ENCODE measurements at regions not wholly inside any gene's neighbourhood (a gene's known extent, or its start where the extent isn't known, plus 50 kb on each side); places are given as distances from the start of the nearest gene placed in this dataset.
"Not testable (repeated sequence)": the region's sequence is repeated elsewhere in the genome, so short reads cannot be mapped to it uniquely, and the experiment has no call there.

- H3K27ac ChIP-seq (ENCODE audit: low read length), result no peak overlapping the region
- H3K4me3 ChIP-seq (ENCODE audit: low read length), result no peak overlapping the region
- H3K9me3 ChIP-seq (ENCODE audit: insufficient read depth, low read depth, low read length), result no peaks in the 10 kb centered on the region
- H3K27me3 ChIP-seq (ENCODE audit: insufficient read depth, low read length), result no peaks in the 10 kb centered on the region
- H3K36me3 ChIP-seq (ENCODE audit: insufficient read depth, low read depth, low read length), result no peaks in the 10 kb centered on the region
- no peak overlapping the region for H3K9ac ChIP-seq (ENCODE audit: low read depth, low read length)
- no peaks in the 10 kb centered on the region for H3K4me1 ChIP-seq (ENCODE audit: insufficient read depth, low read length)
Observed at GRCh38 chr3:14057701-14058100, 67.0 kb downstream of the CHCHD4 start.

GRCh38 chr3:14047841-14048240 is 76.8 kb downstream of the CHCHD4 start:
- no peak overlapping the region for H3K9ac ChIP-seq (ENCODE audit: low read depth, low read length)
- H3K4me3 ChIP-seq (ENCODE audit: low read length), result no peak overlapping the region
- H3K36me3 ChIP-seq (ENCODE audit: insufficient read depth, low read depth, low read length), result no peaks in the 10 kb centered on the region
- H3K4me1 ChIP-seq (ENCODE audit: insufficient read depth, low read length), result no peaks in the 10 kb centered on the region
- no peaks in the 10 kb centered on the region for H3K9me3 ChIP-seq (ENCODE audit: insufficient read depth, low read depth, low read length)
- H3K27me3 ChIP-seq (ENCODE audit: insufficient read depth, low read length), result no peaks in the 10 kb centered on the region
- H3K27ac ChIP-seq (ENCODE audit: low read length), result no peak overlapping the region

- Histone ChIP-seq H3K9ac (ENCODE audit: low read depth, low read length) (no peak overlapping the region), H3K9me3 (ENCODE audit: insufficient read depth, low read depth, low read length) (no peaks in the 10 kb centered on the region), H3K27ac (ENCODE audit: low read length) (no peak overlapping the region), H3K4me3 (ENCODE audit: low read length) (no peak overlapping the region), H3K4me1 (ENCODE audit: insufficient read depth, low read length) (no peaks in the 10 kb centered on the region), H3K36me3 (ENCODE audit: insufficient read depth, low read depth, low read length) (no peaks in the 10 kb centered on the region), H3K27me3 (ENCODE audit: insufficient read depth, low read length) (no peaks in the 10 kb centered on the region)
Observed at GRCh38 chr3:14047027-14047426, 77.6 kb downstream of the CHCHD4 start.

GRCh38 chr3:14042680-14043079 is 82.0 kb downstream of the CHCHD4 start:
- no peak overlapping the region for H3K4me3 ChIP-seq (ENCODE audit: low read length)
- H3K4me1 ChIP-seq (ENCODE audit: insufficient read depth, low read length), result no peaks in the 10 kb centered on the region
- H3K27me3 ChIP-seq (ENCODE audit: insufficient read depth, low read length), result no peaks in the 10 kb centered on the region
- no peaks in the 10 kb centered on the region for H3K9me3 ChIP-seq (ENCODE audit: insufficient read depth, low read depth, low read length)
- H3K9ac ChIP-seq (ENCODE audit: low read depth, low read length), result no peak overlapping the region
- H3K36me3 ChIP-seq (ENCODE audit: insufficient read depth, low read depth, low read length), result no peaks in the 10 kb centered on the region
- no peak overlapping the region for H3K27ac ChIP-seq (ENCODE audit: low read length)

- H3K27ac ChIP-seq (ENCODE audit: low read length), result no peak overlapping the region
- no peaks in the 10 kb centered on the region for H3K4me1 ChIP-seq (ENCODE audit: insufficient read depth, low read length)
- peaks cover 8% of the 10 kb centered on the region for H3K9me3 ChIP-seq (ENCODE audit: insufficient read depth, low read depth, low read length)
- no peak overlapping the region for H3K9ac ChIP-seq (ENCODE audit: low read depth, low read length)
- H3K36me3 ChIP-seq (ENCODE audit: insufficient read depth, low read depth, low read length), result no peaks in the 10 kb centered on the region
- no peak overlapping the region for H3K4me3 ChIP-seq (ENCODE audit: low read length)
- H3K27me3 ChIP-seq (ENCODE audit: insufficient read depth, low read length), result no peaks in the 10 kb centered on the region
Observed at GRCh38 chr3:14039149-14039548, 85.5 kb downstream of the CHCHD4 start.

- no peaks in the 10 kb centered on the region for H3K27me3 ChIP-seq (ENCODE audit: insufficient read depth, low read length)
- no peaks in the 10 kb centered on the region for H3K4me1 ChIP-seq (ENCODE audit: insufficient read depth, low read length)
- H3K9me3 ChIP-seq (ENCODE audit: insufficient read depth, low read depth, low read length), result peaks cover 8% of the 10 kb centered on the region
- no peaks in the 10 kb centered on the region for H3K36me3 ChIP-seq (ENCODE audit: insufficient read depth, low read depth, low read length)
- H3K4me3 ChIP-seq (ENCODE audit: low read length), result no peak overlapping the region
- H3K9ac ChIP-seq (ENCODE audit: low read depth, low read length), result no peak overlapping the region
- H3K27ac ChIP-seq (ENCODE audit: low read length), result no peak overlapping the region
Observed at GRCh38 chr3:14037211-14037610, 87.5 kb downstream of the CHCHD4 start.

GRCh38 chr3:14033023-14033422 is 91.6 kb downstream of the CHCHD4 start:
- H3K36me3 ChIP-seq (ENCODE audit: insufficient read depth, low read depth, low read length), result no peaks in the 10 kb centered on the region
- no peak overlapping the region for H3K27ac ChIP-seq (ENCODE audit: low read length)
- H3K9me3 ChIP-seq (ENCODE audit: insufficient read depth, low read depth, low read length), result peaks cover 8% of the 10 kb centered on the region
- no peaks in the 10 kb centered on the region for H3K27me3 ChIP-seq (ENCODE audit: insufficient read depth, low read length)
- peaks cover 12% of the 10 kb centered on the region for H3K4me1 ChIP-seq (ENCODE audit: insufficient read depth, low read length)
- H3K9ac ChIP-seq (ENCODE audit: low read depth, low read length), result no peak overlapping the region
- H3K4me3 ChIP-seq (ENCODE audit: low read length), result no peak overlapping the region

- Histone ChIP-seq H3K4me1 (ENCODE audit: insufficient read depth, low read length) (peaks cover 12% of the 10 kb centered on the region), H3K36me3 (ENCODE audit: insufficient read depth, low read depth, low read length) (no peaks in the 10 kb centered on the region), H3K9ac (ENCODE audit: low read depth, low read length) (no peak overlapping the region), H3K4me3 (ENCODE audit: low read length) (no peak overlapping the region), H3K9me3 (ENCODE audit: insufficient read depth, low read depth, low read length) (peaks cover 17% of the 10 kb centered on the region), H3K27me3 (ENCODE audit: insufficient read depth, low read length) (no peaks in the 10 kb centered on the region), H3K27ac (ENCODE audit: low read length) (no peak overlapping the region)
Observed at GRCh38 chr3:14031271-14031670, 93.4 kb downstream of the CHCHD4 start.

- H3K9me3 ChIP-seq (ENCODE audit: insufficient read depth, low read depth, low read length), result peaks cover 33% of the 10 kb centered on the region
- H3K4me3 ChIP-seq (ENCODE audit: low read length); H3K36me3 ChIP-seq (ENCODE audit: insufficient read depth, low read depth, low read length); H3K9ac ChIP-seq (ENCODE audit: low read depth, low read length); H3K27ac ChIP-seq (ENCODE audit: low read length); H3K27me3 ChIP-seq (ENCODE audit: insufficient read depth, low read length): not testable (repeated sequence)
- peaks cover 12% of the 10 kb centered on the region for H3K4me1 ChIP-seq (ENCODE audit: insufficient read depth, low read length)
Observed at GRCh38 chr3:14029390-14029995, 95.2 kb downstream of the CHCHD4 start.

GRCh38 chr3:14028122-14028521 is 96.5 kb downstream of the CHCHD4 start:
- H3K36me3 ChIP-seq (ENCODE audit: insufficient read depth, low read depth, low read length); H3K27me3 ChIP-seq (ENCODE audit: insufficient read depth, low read length); H3K9ac ChIP-seq (ENCODE audit: low read depth, low read length); H3K27ac ChIP-seq (ENCODE audit: low read length); H3K4me3 ChIP-seq (ENCODE audit: low read length): not testable (repeated sequence)
- Histone ChIP-seq H3K9me3 (ENCODE audit: insufficient read depth, low read depth, low read length) (peaks cover 44% of the 10 kb centered on the region), H3K4me1 (ENCODE audit: insufficient read depth, low read length) (peaks cover 12% of the 10 kb centered on the region)

GRCh38 chr3:14019459-14019858 is 105.2 kb downstream of the CHCHD4 start:
- H3K27me3 ChIP-seq (ENCODE audit: insufficient read depth, low read length), result no peaks in the 10 kb centered on the region
- peaks cover 22% of the 10 kb centered on the region; the same call in 1 of the 2 replicates for H3K9me3 ChIP-seq (ENCODE audit: insufficient read depth, low read depth, low read length)
- no peaks in the 10 kb centered on the region for H3K4me1 ChIP-seq (ENCODE audit: insufficient read depth, low read length)
- no peaks in the 10 kb centered on the region for H3K36me3 ChIP-seq (ENCODE audit: insufficient read depth, low read depth, low read length)
- H3K9ac ChIP-seq (ENCODE audit: low read depth, low read length), result no peak overlapping the region
- H3K4me3 ChIP-seq (ENCODE audit: low read length), result no peak overlapping the region
- H3K27ac ChIP-seq (ENCODE audit: low read length), result no peak overlapping the region

GRCh38 chr3:14016900-14017475 is 107.7 kb downstream of the CHCHD4 start:
- H3K4me3 ChIP-seq (ENCODE audit: low read length), result no peak overlapping the region
- no peaks in the 10 kb centered on the region for H3K4me1 ChIP-seq (ENCODE audit: insufficient read depth, low read length)
- H3K9me3 ChIP-seq (ENCODE audit: insufficient read depth, low read depth, low read length), result no peaks in the 10 kb centered on the region; the same call in 1 of the 2 replicates
- H3K9ac ChIP-seq (ENCODE audit: low read depth, low read length), result no peak overlapping the region
- H3K36me3 ChIP-seq (ENCODE audit: insufficient read depth, low read depth, low read length), result no peaks in the 10 kb centered on the region
- no peak overlapping the region for H3K27ac ChIP-seq (ENCODE audit: low read length)
- H3K27me3 ChIP-seq (ENCODE audit: insufficient read depth, low read length), result no peaks in the 10 kb centered on the region

All from iPS-20b (cell line).